Central memory CD8-positive, alpha-beta T cell (primary cell): ENCODE measurements at regions not wholly inside any gene's neighbourhood (a gene's known extent, or its start where the extent isn't known, plus 50 kb on each side); places are given as distances from the start of the nearest gene placed in this dataset.

Source experiments
- ATAC-seq: fragments of 150-1000 bp; cut with Tn5 transposase; replicated peaks from 2 replicates; pipeline ENCODE4 v1.10.0; 2022; ENCODE audit warnings: mild to moderate bottlenecking, moderate FRiP score, moderate number of reproducible peaks; ENCODE audit not compliant: poor library complexity, severe bottlenecking; ENCODE audit errors: extremely low read depth
- DNase-seq, 2 donors: peaks; one replicate each; pipeline ENCODE4 v3.0.0; 2021; ENCODE audit warnings: low spot score in 2 of 2
- H3K27ac Mint-ChIP-seq: one replicate; pipeline ENCODE4 v1.8.0; 2022; ENCODE audit warnings: low read depth, mild to moderate bottlenecking, moderate library complexity, mixed read lengths
- H3K27me3 Mint-ChIP-seq: one replicate; pipeline ENCODE4 v1.8.0; 2022; ENCODE audit warnings: mixed read lengths
- H3K36me3 Mint-ChIP-seq: one replicate; pipeline ENCODE4 v1.8.0; 2022; ENCODE audit warnings: mild to moderate bottlenecking, moderate library complexity, mixed read lengths; ENCODE audit not compliant: insufficient read depth
- H3K4me1 Mint-ChIP-seq: one replicate; pipeline ENCODE4 v1.8.0; 2022; ENCODE audit warnings: mixed read lengths
- H3K4me3 Mint-ChIP-seq: one replicate; pipeline ENCODE4 v1.8.0; 2022; ENCODE audit warnings: mild to moderate bottlenecking, moderate library complexity, mixed read lengths
- H3K9me3 Mint-ChIP-seq: one replicate; pipeline ENCODE4 v1.8.0; 2022; ENCODE audit warnings: mixed read lengths

DNA sequence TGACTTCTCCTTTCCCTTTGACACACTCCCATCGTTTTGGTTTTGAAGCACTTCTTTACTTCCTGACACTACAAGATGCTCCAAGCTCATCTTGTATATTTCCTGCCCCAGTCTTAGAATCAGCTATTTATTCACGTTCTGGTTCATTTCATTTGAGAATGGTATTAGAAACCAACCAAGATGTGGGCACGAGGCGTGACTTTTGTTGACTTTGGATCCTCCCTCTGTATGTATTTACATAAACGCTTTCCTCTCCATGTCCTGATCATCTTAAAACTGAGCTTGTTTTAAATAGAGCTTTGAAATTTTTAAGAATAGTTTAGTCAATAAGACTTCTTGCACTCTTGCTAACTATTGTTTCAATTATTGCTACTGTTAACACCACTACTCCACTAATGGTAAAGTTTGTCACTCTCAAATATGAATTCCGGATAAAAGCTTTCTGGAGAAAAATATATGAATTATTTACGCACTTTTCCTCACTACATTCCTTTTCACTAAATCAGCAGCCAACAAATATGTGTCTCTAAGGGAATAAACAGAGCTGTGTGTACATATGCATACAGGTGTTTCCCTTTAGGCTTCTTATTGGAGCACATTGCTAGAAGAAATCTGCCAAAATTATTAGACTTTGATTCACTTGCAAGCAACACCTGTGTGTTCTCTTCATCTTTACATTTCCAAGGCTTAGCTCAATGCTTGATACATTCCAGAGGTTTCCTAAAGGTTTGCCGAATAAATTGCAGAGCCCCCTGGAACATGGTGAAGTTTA, 77.3 kb upstream of the TMEM244 start:
- H3K4me3 Mint-ChIP-seq, result no peak overlapping the region
- H3K9me3 Mint-ChIP-seq, result no peaks in the 10 kb centered on the region
- DNase-seq (no peak), ATAC-seq (no peak)
- H3K27me3 Mint-ChIP-seq, result peaks cover 44% of the 10 kb centered on the region
- no peak overlapping the region for H3K27ac Mint-ChIP-seq
- no peaks in the 10 kb centered on the region for H3K4me1 Mint-ChIP-seq
- no peaks in the 10 kb centered on the region for H3K36me3 Mint-ChIP-seq

DNA sequence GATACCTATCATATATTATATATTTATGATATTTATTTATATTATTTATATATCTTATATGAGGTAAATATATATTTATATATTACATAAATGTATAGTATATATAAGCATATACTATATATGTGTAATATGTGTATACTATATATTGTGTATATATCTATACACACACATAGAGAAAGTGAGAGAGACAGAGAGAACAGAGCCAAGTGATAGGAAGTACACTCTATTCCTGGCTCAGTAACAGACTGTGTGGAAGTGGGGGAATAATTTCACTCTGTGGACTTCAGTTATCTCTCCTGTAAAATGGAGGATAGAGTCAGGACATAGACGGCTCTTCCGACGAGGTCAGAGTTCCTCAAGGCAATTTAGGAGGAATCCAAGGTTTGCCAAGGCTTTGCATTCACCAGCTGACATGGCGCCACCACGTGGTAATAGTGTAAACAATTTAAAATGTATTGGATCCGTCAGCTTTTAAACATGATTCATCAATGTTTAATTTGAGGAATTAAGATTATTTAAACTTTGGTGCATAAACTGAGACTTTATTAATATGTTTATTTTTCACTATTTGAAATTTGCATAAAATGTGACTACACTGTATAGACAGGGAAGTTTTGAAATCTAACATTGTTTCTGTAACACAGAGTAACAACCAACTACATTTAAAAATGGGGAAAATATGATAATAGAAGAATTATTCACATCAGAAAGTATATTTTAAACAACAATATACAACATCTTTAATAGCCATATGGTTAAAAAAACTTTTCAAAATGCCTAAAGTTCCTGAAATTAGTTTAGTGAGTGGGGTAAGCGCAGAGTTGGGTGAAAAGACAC, 75.4 kb upstream of the TMEM244 start:
- DNase-seq, result no peak
- ATAC-seq, result no peak
- H3K27me3 Mint-ChIP-seq, result peaks cover 41% of the 10 kb centered on the region
- H3K27ac Mint-ChIP-seq, result no peak overlapping the region
- no peaks in the 10 kb centered on the region for H3K36me3 Mint-ChIP-seq
- no peak overlapping the region for H3K4me3 Mint-ChIP-seq
- no peaks in the 10 kb centered on the region for H3K9me3 Mint-ChIP-seq
- H3K4me1 Mint-ChIP-seq, result no peaks in the 10 kb centered on the region

- Mint-ChIP-seq H3K4me3 (no peak overlapping the region), H3K4me1 (no peaks in the 10 kb centered on the region), H3K9me3 (no peaks in the 10 kb centered on the region), H3K27ac (no peak overlapping the region), H3K27me3 (peaks cover 2% of the 10 kb centered on the region), H3K36me3 (no peaks in the 10 kb centered on the region)
- no peak for ATAC-seq
- no peak for DNase-seq
These were observed 71.2 kb upstream of the TMEM244 start for GRCh38 chr6:129932321-129932720.

DNA sequence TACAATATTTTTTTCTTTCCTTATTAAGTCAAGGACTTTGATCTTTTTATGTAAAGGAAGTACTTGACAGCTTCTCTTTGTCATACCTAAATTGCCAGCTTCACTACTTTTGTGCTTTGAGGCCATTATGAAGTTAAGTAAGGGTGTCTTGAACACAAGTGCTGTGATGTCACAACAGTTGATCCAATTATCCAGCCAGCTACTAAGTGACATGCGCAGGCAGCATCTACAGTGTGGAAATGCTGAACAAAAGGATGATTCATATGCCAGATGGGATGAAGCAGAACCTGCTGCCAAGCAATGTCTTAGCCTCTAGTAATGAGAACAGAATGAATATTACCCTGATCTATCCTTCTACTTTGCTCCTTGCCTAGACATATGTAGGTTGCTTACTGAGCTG, 68.3 kb upstream of the TMEM244 start:
- Mint-ChIP-seq H3K4me3 (no peak overlapping the region), H3K9me3 (no peaks in the 10 kb centered on the region), H3K4me1 (no peaks in the 10 kb centered on the region), H3K27ac (no peak overlapping the region), H3K27me3 (no peaks in the 10 kb centered on the region), H3K36me3 (no peaks in the 10 kb centered on the region)
- no peak for ATAC-seq
- no peak for DNase-seq

GRCh38 chr6:129923530-129924250, 62.6 kb upstream of the TMEM244 start:
- Mint-ChIP-seq H3K4me1 (no peaks in the 10 kb centered on the region), H3K9me3 (no peaks in the 10 kb centered on the region), H3K4me3 (no peak overlapping the region), H3K27me3 (no peaks in the 10 kb centered on the region), H3K27ac (no peak overlapping the region), H3K36me3 (no peaks in the 10 kb centered on the region)
- ATAC-seq, result no peak
- DNase-seq, result no peak

GRCh38 chr6:129921169-129921817, 60.2 kb upstream of the TMEM244 start:
- H3K4me3 Mint-ChIP-seq, result no peak overlapping the region
- H3K36me3 Mint-ChIP-seq, result no peaks in the 10 kb centered on the region
- DNase-seq, result no peak
- no peaks in the 10 kb centered on the region for H3K9me3 Mint-ChIP-seq
- no peaks in the 10 kb centered on the region for H3K27me3 Mint-ChIP-seq
- no peak for ATAC-seq
- no peak overlapping the region for H3K27ac Mint-ChIP-seq
- H3K4me1 Mint-ChIP-seq, result no peaks in the 10 kb centered on the region

DNA sequence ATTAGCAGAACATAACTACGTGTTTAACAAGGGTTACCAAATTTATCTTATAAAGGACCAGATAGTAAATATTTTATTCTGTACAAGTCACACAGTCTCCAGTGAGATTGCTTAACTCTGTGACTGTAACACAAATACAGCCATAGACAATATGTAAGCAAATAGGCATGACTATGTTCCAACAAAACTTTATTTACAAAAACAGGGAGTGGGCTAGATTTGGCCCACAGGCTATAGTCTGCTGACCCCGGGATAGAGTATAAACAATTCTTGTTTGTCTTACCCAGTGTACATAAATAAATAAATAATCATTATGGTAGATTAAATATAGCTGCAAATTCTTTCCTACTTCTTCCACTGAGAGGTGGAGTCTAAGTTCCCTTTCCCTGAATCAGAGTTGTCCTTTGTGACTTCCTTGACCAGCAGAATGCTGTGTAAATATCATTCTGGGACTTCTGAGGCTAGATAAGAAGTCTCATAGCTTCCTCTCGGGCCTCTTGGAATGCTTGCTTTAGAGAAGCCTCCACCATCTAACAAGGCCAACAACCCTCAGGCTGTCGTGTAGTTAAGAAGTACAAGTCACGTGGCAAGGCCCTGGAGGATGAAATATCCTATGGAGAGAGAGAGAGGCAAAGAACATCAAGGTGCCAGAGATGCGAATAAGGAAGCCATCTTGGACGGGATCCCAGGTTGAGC, 59.1 kb upstream of the TMEM244 start:
- Mint-ChIP-seq H3K36me3 (no peaks in the 10 kb centered on the region), H3K27ac (no peak overlapping the region), H3K4me3 (no peak overlapping the region), H3K4me1 (no peaks in the 10 kb centered on the region), H3K27me3 (no peaks in the 10 kb centered on the region), H3K9me3 (no peaks in the 10 kb centered on the region)
- DNase-seq, result no peak
- ATAC-seq, result no peak

DNA sequence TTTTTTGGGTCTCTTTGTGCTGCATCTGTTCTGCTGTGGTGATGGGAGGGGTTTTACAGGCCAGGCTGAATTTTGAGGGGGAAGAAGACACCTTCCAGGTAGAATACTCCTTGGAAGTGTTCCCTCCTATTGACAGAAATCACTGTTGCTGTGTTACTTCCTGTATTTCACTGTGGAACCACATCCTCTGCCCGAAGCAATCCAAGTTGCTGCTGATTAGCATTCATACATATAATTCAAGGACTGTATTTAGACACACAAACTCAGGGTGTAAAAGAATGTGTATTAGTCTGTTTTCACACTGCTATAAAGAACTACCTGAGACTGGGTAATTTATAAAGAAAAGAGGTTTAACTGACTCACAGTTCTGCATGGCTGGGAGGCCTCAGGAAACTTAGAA, 50.6 kb upstream of the TMEM244 start:
- H3K36me3 Mint-ChIP-seq, result no peaks in the 10 kb centered on the region
- DNase-seq (no peak), ATAC-seq (no peak)
- H3K9me3 Mint-ChIP-seq, result no peaks in the 10 kb centered on the region
- no peak overlapping the region for H3K4me3 Mint-ChIP-seq
- H3K4me1 Mint-ChIP-seq, result peaks cover 5% of the 10 kb centered on the region
- no peak overlapping the region for H3K27ac Mint-ChIP-seq
- no peaks in the 10 kb centered on the region for H3K27me3 Mint-ChIP-seq
